Keratinocyte (primary cell): ENCODE measurements at regions not wholly inside any gene's neighbourhood (a gene's known extent, or its start where the extent isn't known, plus 50 kb on each side); places are given as distances from the start of the nearest gene placed in this dataset.

Experiments
- DNase-seq: peaks from one replicate; pipeline ENCODE4 v3.0.0-alpha.2; 2011; ENCODE audit warnings: low read depth, missing footprints, low spot score
- FAIRE-seq: peaks from 2 replicates; lab custom pipeline; 2011; peaks lifted over from hg19 to GRCh38; lab: Jason Lieb, UNC
- H2AFZ ChIP-seq: 2 replicates; pipeline ENCODE4 v1.6.0; 2012; ENCODE audit warnings: low read length, control low read depth, inconsistent platforms; ENCODE audit not compliant: control insufficient read depth
- H3K27ac ChIP-seq: 2 replicates; pipeline ENCODE4 v1.5.1; 2011; ENCODE audit warnings: low read length; ENCODE audit not compliant: control insufficient read depth, insufficient read depth
- H3K27me3 ChIP-seq: 3 replicates; pipeline ENCODE4 v1.6.0; 2011; ENCODE audit warnings: low read length; ENCODE audit not compliant: control insufficient read depth, insufficient read depth; ENCODE audit errors: extremely low read depth
- H3K36me3 ChIP-seq, 2 experiments: 2 replicates in 1 of 2; 3 replicates in 1 of 2; pipeline ENCODE4 v1.5.1; 2011; ENCODE audit warnings: low read length in 2 of 2, mild to moderate bottlenecking in 1 of 2; ENCODE audit not compliant: control insufficient read depth in 2 of 2, insufficient read depth in 2 of 2; ENCODE audit errors: extremely low read depth in 1 of 2
- H3K4me1 ChIP-seq: 3 replicates; pipeline ENCODE4 v1.5.1; 2011; ENCODE audit warnings: low read length; ENCODE audit not compliant: control insufficient read depth, insufficient read depth; ENCODE audit errors: extremely low read depth
- H3K4me2 ChIP-seq: 3 replicates; pipeline ENCODE4 v1.6.0; 2011; ENCODE audit warnings: low read depth, low read length; ENCODE audit not compliant: control insufficient read depth, insufficient read depth; ENCODE audit errors: extremely low read depth
- H3K4me3 ChIP-seq, 3 experiments: fragments of 200-600 bp in 1 of 3; sonication (generic) in 1 of 3; 2 replicates in 2 of 3; 3 replicates in 1 of 3; pipeline ENCODE4 v1.5.1; 2011 to 2016; ENCODE audit warnings: low read length in 3 of 3, mild to moderate bottlenecking in 3 of 3, control low read depth in 2 of 3, inconsistent platforms in 1 of 3, low read depth in 1 of 3, mixed read lengths in 1 of 3, mixed run types in 1 of 3, moderate library complexity in 1 of 3; ENCODE audit not compliant: control insufficient read depth in 2 of 3, insufficient read depth in 2 of 3; ENCODE audit errors: extremely low read depth in 1 of 3
- H3K79me2 ChIP-seq: 2 replicates; pipeline ENCODE4 v1.6.0; 2012; ENCODE audit warnings: low read length; ENCODE audit not compliant: control insufficient read depth, insufficient read depth
- H3K9ac ChIP-seq: 3 replicates; pipeline ENCODE4 v1.6.0; 2011; ENCODE audit warnings: low read length; ENCODE audit not compliant: control insufficient read depth, insufficient read depth; ENCODE audit errors: extremely low read depth
- H3K9me1 ChIP-seq: 3 replicates; pipeline ENCODE4 v1.6.0; 2011; ENCODE audit warnings: low read length; ENCODE audit not compliant: control insufficient read depth, insufficient read depth; ENCODE audit errors: extremely low read depth
- H3K9me3 ChIP-seq: 2 replicates; pipeline ENCODE4 v1.5.1; 2012; ENCODE audit warnings: low read depth, low read length; ENCODE audit not compliant: control insufficient read depth
- H4K20me1 ChIP-seq: 3 replicates; pipeline ENCODE4 v1.6.0; 2011; ENCODE audit warnings: low read length; ENCODE audit not compliant: control insufficient read depth, insufficient read depth; ENCODE audit errors: extremely low read depth
- CTCF ChIP-seq, 3 experiments: IDR thresholded peaks in 1 of 3; conservative IDR thresholded peaks in 1 of 3; optimal IDR thresholded peaks in 1 of 3; 2 replicates in 2 of 3; 3 replicates in 1 of 3; pipeline versions ENCODE3 to v1.5.1; 2011; ENCODE audit warnings: low read length in 3 of 3, mild to moderate bottlenecking in 3 of 3, moderate library complexity in 2 of 3, control low read depth in 1 of 3, inconsistent platforms in 1 of 3; ENCODE audit not compliant: insufficient read depth in 2 of 3; ENCODE audit errors: extremely low read depth in 1 of 3
- EZH2 ChIP-seq: IDR thresholded peaks from one replicate; pipeline ENCODE4 v1.6.1; 2012; ENCODE audit warnings: inconsistent platforms, mild to moderate bottlenecking, low read length, moderate library complexity
- dilution Hi-C: fragments of 300-500 bp; cut with MboI; formaldehyde crosslinking; loops from one replicate; pipeline ENCODE4 v1.7.0; 2020; ENCODE audit warnings: low sequenced_read_pairs; ENCODE audit not compliant: extremely low pct_ligation_motif_present

- Histone ChIP-seq H2AFZ (no peak overlapping the region), H3K4me2 (no peak overlapping the region)
These were observed 341.9 kb downstream of the TMEM167A start for GRCh38 chr5:82735160-82735789.

GRCh38 chr5:82734347-82734746, 342.8 kb downstream of the TMEM167A start:
- H3K79me2 ChIP-seq, result no peaks in the 10 kb centered on the region
- no peak for DNase-seq
- TF ChIP-seq CTCF (optimal IDR thresholded peaks at IDR 0.05 in 1 of 3, IDR thresholded peaks at IDR 0.05 in 1 of 3, conservative IDR thresholded peaks at IDR 0.05 in 1 of 3; ENCODE audit: extremely low read depth in 1 of 3, insufficient read depth in 2 of 3, low read length in 3 of 3) (no peak), EZH2 (no peak)
- no peaks in the 10 kb centered on the region for H3K4me1 ChIP-seq
- no peaks in the 10 kb centered on the region for H4K20me1 ChIP-seq
- H3K4me3 ChIP-seq, result no peak overlapping the region
- H3K4me2 ChIP-seq, result no peak overlapping the region
- H3K9me1 ChIP-seq, result no peaks in the 10 kb centered on the region
- H3K36me3 ChIP-seq, result no peaks in the 10 kb centered on the region
- FAIRE-seq, result no peak
- no peaks in the 10 kb centered on the region for H3K27me3 ChIP-seq
- H3K9ac ChIP-seq, result no peak overlapping the region
- H3K9me3 ChIP-seq, result no peaks in the 10 kb centered on the region
- H2AFZ ChIP-seq, result no peak overlapping the region
- H3K27ac ChIP-seq, result no peak overlapping the region
- dilution Hi-C loops, result no loop called here

More at GRCh38 chr5:82735160-82735789, 341.9 kb downstream of the TMEM167A start:
- Histone ChIP-seq H3K9ac (no peak overlapping the region), H3K9me1 (no peaks in the 10 kb centered on the region), H3K4me3 (no peak overlapping the region), H4K20me1 (no peaks in the 10 kb centered on the region), H3K4me1 (no peaks in the 10 kb centered on the region), H3K9me3 (no peaks in the 10 kb centered on the region), H3K79me2 (no peaks in the 10 kb centered on the region), H3K36me3 (no peaks in the 10 kb centered on the region), H3K27me3 (no peaks in the 10 kb centered on the region), H3K27ac (no peak overlapping the region)
- FAIRE-seq (no peak), DNase-seq (no peak)
- TF ChIP-seq EZH2, result no peak
- no peak for TF ChIP-seq CTCF (optimal IDR thresholded peaks at IDR 0.05 in 1 of 3, IDR thresholded peaks at IDR 0.05 in 1 of 3, conservative IDR thresholded peaks at IDR 0.05 in 1 of 3; ENCODE audit: extremely low read depth in 1 of 3, insufficient read depth in 2 of 3, low read length in 3 of 3)
- dilution Hi-C loops, result no loop called here
